ENCODE measurements at regions not wholly inside any gene's neighbourhood (a gene's known extent, or its start where the extent isn't known, plus 50 kb on each side); places are given as distances from the start of the nearest gene placed in this dataset.

DNA sequence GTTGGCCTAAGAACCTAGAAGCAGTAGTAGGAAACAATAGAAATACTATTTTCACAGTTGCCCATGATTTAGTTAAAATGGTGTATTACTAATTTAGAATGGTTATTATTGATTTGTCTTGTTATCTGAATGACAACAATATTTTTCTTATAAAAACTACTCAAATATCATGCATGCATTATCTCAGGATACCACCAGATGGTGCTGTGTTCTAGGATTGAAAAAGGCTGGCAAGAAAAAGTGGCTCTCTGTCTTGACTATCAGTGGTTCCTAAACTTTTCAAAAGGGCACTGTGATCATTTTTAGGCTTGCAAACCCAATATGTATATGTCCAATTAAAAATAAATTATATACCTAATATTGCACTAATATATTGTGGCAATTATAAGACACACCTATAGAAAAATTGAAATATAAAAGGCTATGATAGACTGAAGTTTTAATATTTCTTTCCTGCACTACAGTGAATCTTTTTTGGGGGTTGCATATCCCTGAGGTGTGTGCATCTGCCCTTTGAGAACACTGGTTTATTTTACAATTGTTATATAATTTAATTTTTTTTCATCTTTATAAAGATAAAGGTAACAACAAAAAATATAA lies 131.7 kb upstream of the MLIP start:
- TF ChIP-seq, protein P1, sequence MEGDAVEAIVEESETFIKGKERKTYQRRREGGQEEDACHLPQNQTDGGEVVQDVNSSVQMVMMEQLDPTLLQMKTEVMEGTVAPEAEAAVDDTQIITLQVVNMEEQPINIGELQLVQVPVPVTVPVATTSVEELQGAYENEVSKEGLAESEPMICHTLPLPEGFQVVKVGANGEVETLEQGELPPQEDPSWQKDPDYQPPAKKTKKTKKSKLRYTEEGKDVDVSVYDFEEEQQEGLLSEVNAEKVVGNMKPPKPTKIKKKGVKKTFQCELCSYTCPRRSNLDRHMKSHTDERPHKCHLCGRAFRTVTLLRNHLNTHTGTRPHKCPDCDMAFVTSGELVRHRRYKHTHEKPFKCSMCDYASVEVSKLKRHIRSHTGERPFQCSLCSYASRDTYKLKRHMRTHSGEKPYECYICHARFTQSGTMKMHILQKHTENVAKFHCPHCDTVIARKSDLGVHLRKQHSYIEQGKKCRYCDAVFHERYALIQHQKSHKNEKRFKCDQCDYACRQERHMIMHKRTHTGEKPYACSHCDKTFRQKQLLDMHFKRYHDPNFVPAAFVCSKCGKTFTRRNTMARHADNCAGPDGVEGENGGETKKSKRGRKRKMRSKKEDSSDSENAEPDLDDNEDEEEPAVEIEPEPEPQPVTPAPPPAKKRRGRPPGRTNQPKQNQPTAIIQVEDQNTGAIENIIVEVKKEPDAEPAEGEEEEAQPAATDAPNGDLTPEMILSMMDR (IDR thresholded peaks at IDR 0.05; ENCODE audit: insufficient read depth, low read depth, low read length), result peak; percentile 85
- TF ChIP-seq EZH2 (IDR thresholded peaks at IDR 0.05; ENCODE audit: insufficient read depth, low read length), result no peak

Measured in astrocyte (in vitro differentiated cells and primary cell).